IMR-90 (cell line): ENCODE measurements at regions not wholly inside any gene's neighbourhood (a gene's known extent, or its start where the extent isn't known, plus 50 kb on each side); places are given as distances from the start of the nearest gene placed in this dataset.

Source experiments
- BHLHE40 ChIP-seq: fragments of 150-350 bp; IDR thresholded peaks from 2 replicates; pipeline ENCODE4 v1.6.1; 2016; ENCODE audit warnings: mild to moderate bottlenecking, low read depth, low read length
- CEBPB ChIP-seq: IDR thresholded peaks from 2 replicates; pipeline ENCODE4 v1.6.1; 2012; ENCODE audit warnings: low read depth, low read length, improper control_type of control experiment
- ELK1 ChIP-seq: fragments of 150-350 bp; IDR thresholded peaks from 2 replicates; pipeline ENCODE4 v1.6.1; 2016; ENCODE audit warnings: low read depth, mild to moderate bottlenecking, low read length, moderate library complexity, borderline replicate concordance
- FOS ChIP-seq: fragments of 150-350 bp; IDR thresholded peaks from 2 replicates; pipeline ENCODE4 v1.6.1; 2016; ENCODE audit warnings: low read depth, low read length
- MAFK ChIP-seq: IDR thresholded peaks from 2 replicates; pipeline ENCODE4 v1.6.1; 2012; ENCODE audit warnings: low read depth, low read length, improper control_type of control experiment
- POLR2A ChIP-seq: IDR thresholded peaks from 2 replicates; pipeline ENCODE4 v1.6.1; 2012; ENCODE audit warnings: mild to moderate bottlenecking, low read depth, low read length
- RAD21 ChIP-seq: IDR thresholded peaks from 2 replicates; pipeline ENCODE4 v1.6.1; 2012; ENCODE audit warnings: low read length, improper control_type of control experiment
- RCOR1 ChIP-seq: IDR thresholded peaks from 2 replicates; pipeline ENCODE4 v1.6.1; 2012; ENCODE audit warnings: mild to moderate bottlenecking, low read length, improper control_type of control experiment; ENCODE audit not compliant: insufficient replicate concordance
- RFX5 ChIP-seq: IDR thresholded peaks from 2 replicates; pipeline ENCODE4 v1.8.0; 2012; ENCODE audit warnings: low read depth, mild to moderate bottlenecking, low read length, moderate library complexity
- TF ChIP-seq, protein P1 (sequence below): conservative IDR thresholded peaks from 2 replicates; pipeline ENCODE4 v1.5.1; 2012; ENCODE audit warnings: mild to moderate bottlenecking, low read depth, low read length, improper control_type of control experiment

- no peak for TF ChIP-seq FOS
- TF ChIP-seq, protein P1, sequence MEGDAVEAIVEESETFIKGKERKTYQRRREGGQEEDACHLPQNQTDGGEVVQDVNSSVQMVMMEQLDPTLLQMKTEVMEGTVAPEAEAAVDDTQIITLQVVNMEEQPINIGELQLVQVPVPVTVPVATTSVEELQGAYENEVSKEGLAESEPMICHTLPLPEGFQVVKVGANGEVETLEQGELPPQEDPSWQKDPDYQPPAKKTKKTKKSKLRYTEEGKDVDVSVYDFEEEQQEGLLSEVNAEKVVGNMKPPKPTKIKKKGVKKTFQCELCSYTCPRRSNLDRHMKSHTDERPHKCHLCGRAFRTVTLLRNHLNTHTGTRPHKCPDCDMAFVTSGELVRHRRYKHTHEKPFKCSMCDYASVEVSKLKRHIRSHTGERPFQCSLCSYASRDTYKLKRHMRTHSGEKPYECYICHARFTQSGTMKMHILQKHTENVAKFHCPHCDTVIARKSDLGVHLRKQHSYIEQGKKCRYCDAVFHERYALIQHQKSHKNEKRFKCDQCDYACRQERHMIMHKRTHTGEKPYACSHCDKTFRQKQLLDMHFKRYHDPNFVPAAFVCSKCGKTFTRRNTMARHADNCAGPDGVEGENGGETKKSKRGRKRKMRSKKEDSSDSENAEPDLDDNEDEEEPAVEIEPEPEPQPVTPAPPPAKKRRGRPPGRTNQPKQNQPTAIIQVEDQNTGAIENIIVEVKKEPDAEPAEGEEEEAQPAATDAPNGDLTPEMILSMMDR: no peak
- no peak for TF ChIP-seq ELK1
- TF ChIP-seq CEBPB: no peak
- no peak for TF ChIP-seq RFX5
- TF ChIP-seq BHLHE40: no peak
- no peak for TF ChIP-seq MAFK
- no peak for TF ChIP-seq POLR2A
- no peak for TF ChIP-seq RAD21
- no peak for TF ChIP-seq RCOR1
Measured at GRCh38 chr6:74060354-74060753, 364.4 kb downstream of the CD109 start.
